A549 (cell line): ENCODE measurements at regions not wholly inside any gene's neighbourhood (a gene's known extent, or its start where the extent isn't known, plus 50 kb on each side); places are given as distances from the start of the nearest gene placed in this dataset.

Experiments
- CHD2 ChIP-seq: fragments of 150-350 bp; IDR thresholded peaks from 2 replicates; pipeline ENCODE4 v1.6.1; 2014; ENCODE audit warnings: low read length; ENCODE audit not compliant: partially characterized antibody
- EP300 ChIP-seq, 2 experiments: fragments of >200 bp; sonication (Bioruptor Twin); formaldehyde crosslinking; IDR thresholded peaks; 2 replicates in 1 of 2; 3 replicates in 1 of 2; pipeline ENCODE4 v1.6.1; 2016 to 2017
- JUN ChIP-seq, 2 experiments: fragments of >200 bp; sonication (Bioruptor Twin); formaldehyde crosslinking; IDR thresholded peaks; 2 replicates in 1 of 2; 3 replicates in 1 of 2; pipeline ENCODE4 v1.6.1; 2016 to 2017
- NR3C1 ChIP-seq: fragments of >200 bp; sonication (Bioruptor Twin); formaldehyde crosslinking; IDR thresholded peaks from 3 replicates; pipeline ENCODE4 v1.6.1; 2017
- POLR2A ChIP-seq: IDR thresholded peaks from 2 replicates; pipeline ENCODE4 v1.6.1; 2012; ENCODE audit warnings: mild to moderate bottlenecking, low read length
- TF ChIP-seq, protein P1 (sequence below): fragments of >200 bp; sonication (Bioruptor Twin); formaldehyde crosslinking; IDR thresholded peaks from 3 replicates; pipeline ENCODE4 v1.5.1; 2016

DNA sequence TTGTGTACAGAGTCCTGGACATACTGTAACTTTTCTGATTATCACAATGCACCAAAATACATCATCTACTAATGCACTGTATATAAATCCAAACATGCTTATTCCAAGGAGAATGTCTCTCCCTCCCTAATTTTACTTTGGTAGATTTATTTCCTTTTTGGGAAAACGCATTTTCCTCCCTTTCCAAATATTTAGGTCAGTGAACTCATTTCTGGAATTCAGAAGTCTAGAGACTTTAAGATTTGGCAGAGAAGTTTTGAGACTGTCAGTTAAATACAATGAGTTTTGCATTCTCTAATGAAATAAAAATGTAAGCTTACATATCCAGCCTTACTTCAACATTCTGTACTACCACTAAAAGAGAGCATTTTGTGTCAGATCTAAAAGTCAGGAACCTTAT, 165.8 kb upstream of the EDNRB start:
- no peak for TF ChIP-seq POLR2A
- no peak for TF ChIP-seq NR3C1
- no peak for TF ChIP-seq JUN (IDR thresholded peaks at IDR 0.05)
- TF ChIP-seq, protein P1, sequence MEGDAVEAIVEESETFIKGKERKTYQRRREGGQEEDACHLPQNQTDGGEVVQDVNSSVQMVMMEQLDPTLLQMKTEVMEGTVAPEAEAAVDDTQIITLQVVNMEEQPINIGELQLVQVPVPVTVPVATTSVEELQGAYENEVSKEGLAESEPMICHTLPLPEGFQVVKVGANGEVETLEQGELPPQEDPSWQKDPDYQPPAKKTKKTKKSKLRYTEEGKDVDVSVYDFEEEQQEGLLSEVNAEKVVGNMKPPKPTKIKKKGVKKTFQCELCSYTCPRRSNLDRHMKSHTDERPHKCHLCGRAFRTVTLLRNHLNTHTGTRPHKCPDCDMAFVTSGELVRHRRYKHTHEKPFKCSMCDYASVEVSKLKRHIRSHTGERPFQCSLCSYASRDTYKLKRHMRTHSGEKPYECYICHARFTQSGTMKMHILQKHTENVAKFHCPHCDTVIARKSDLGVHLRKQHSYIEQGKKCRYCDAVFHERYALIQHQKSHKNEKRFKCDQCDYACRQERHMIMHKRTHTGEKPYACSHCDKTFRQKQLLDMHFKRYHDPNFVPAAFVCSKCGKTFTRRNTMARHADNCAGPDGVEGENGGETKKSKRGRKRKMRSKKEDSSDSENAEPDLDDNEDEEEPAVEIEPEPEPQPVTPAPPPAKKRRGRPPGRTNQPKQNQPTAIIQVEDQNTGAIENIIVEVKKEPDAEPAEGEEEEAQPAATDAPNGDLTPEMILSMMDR, result no peak
- TF ChIP-seq CHD2, result no peak
- no peak for TF ChIP-seq EP300 (IDR thresholded peaks at IDR 0.05)
